H1 (cell line): ENCODE measurements at regions not wholly inside any gene's neighbourhood (a gene's known extent, or its start where the extent isn't known, plus 50 kb on each side); places are given as distances from the start of the nearest gene placed in this dataset.
A peak's percentile ranks its signal among the peaks of the same experiment; 100 is the strongest.

Experiments
- CTCF ChIA-PET: fragments of 300-600 bp; sonication (Branson Sonifier 250); formaldehyde crosslinking; loops from one replicate; lab custom pipeline; 2021; ENCODE audit not compliant: partially characterized antibody; lab: Charles Lee
- POLR2A ChIA-PET: fragments of 300-600 bp; sonication (Branson Sonifier 250); formaldehyde crosslinking; loops from one replicate; lab custom pipeline; 2021; ENCODE audit warnings: inconsistent platforms; ENCODE audit not compliant: partially characterized antibody; lab: Charles Lee
- DNase-seq, 2 experiments: peaks; one replicate each; pipeline versions ENCODE4 v3.0.0 to v3.0.0-alpha.2; 2010 to 2022; ENCODE audit warnings: low spot score in 2 of 2, low read depth in 1 of 2, mixed read lengths in 1 of 2
- FAIRE-seq: peaks from 2 replicates; lab custom pipeline; 2011; peaks lifted over from hg19 to GRCh38; lab: Jason Lieb, UNC
- H2AFZ ChIP-seq: 2 replicates; pipeline ENCODE4 v1.8.1; 2012; ENCODE audit warnings: low read length, inconsistent platforms
- H2AK5ac ChIP-seq: 2 replicates; pipeline ENCODE4 v1.6.1; 2013; ENCODE audit warnings: low read depth, low read length
- H2BK120ac ChIP-seq: replicated peaks from 2 replicates; pipeline ENCODE3; 2013; ENCODE audit warnings: low read depth, low read length, inconsistent platforms
- H2BK12ac ChIP-seq: 2 replicates; pipeline ENCODE4 v1.6.1; 2013; ENCODE audit warnings: low read depth, low read length
- H2BK15ac ChIP-seq: 2 replicates; pipeline ENCODE4 v1.6.1; 2013; ENCODE audit warnings: low read length
- H2BK20ac ChIP-seq: 2 replicates; pipeline ENCODE4 v1.6.1; 2013; ENCODE audit warnings: low read length
- H2BK5ac ChIP-seq: 2 replicates; pipeline ENCODE4 v1.6.1; 2013; ENCODE audit warnings: low read depth, low read length
- H3K14ac ChIP-seq: 2 replicates; pipeline ENCODE4 v1.6.1; 2013; ENCODE audit warnings: inconsistent platforms; ENCODE audit not compliant: insufficient read length
- H3K18ac ChIP-seq: 2 replicates; pipeline ENCODE4 v1.6.1; 2013; ENCODE audit warnings: low read length; ENCODE audit errors: extremely low read depth
- H3K23ac ChIP-seq: 2 replicates; pipeline ENCODE4 v1.6.1; 2013; ENCODE audit warnings: inconsistent platforms; ENCODE audit not compliant: insufficient read length
- H3K23me2 ChIP-seq: 2 replicates; pipeline ENCODE4 v1.6.1; 2013; ENCODE audit warnings: low read depth, low read length
- H3K27ac ChIP-seq: 2 replicates; pipeline ENCODE4 v1.6.1; 2011; ENCODE audit warnings: low read depth, low read length, inconsistent platforms
- H3K27me3 ChIP-seq, 4 experiments: replicated peaks in 1 of 4; 1 replicate in 1 of 4; 2 replicates in 3 of 4; pipeline versions ENCODE4 v1.6.1 to v1.8.1; 2011 to 2013; ENCODE audit warnings: low read length in 3 of 4, mild to moderate bottlenecking in 3 of 4, inconsistent platforms in 2 of 4, mixed read lengths in 2 of 4, moderate library complexity in 1 of 4; ENCODE audit not compliant: control insufficient read depth in 3 of 4, insufficient read depth in 3 of 4; ENCODE audit errors: extremely low read depth in 1 of 4
- H3K36me3 ChIP-seq, 4 experiments: 2 replicates each; pipeline versions ENCODE4 v1.6.1 to v1.8.1; 2011 to 2013; ENCODE audit warnings: mild to moderate bottlenecking in 4 of 4, low read length in 3 of 4, moderate library complexity in 2 of 4, control low read depth in 1 of 4, inconsistent platforms in 1 of 4; ENCODE audit not compliant: insufficient read depth in 4 of 4, control insufficient read depth in 2 of 4
- H3K4ac ChIP-seq: replicated peaks from 2 replicates; pipeline ENCODE3; 2013; ENCODE audit warnings: low read length, low read depth, mixed read lengths, inconsistent platforms; ENCODE audit not compliant: insufficient read length
- H3K4me1 ChIP-seq, 4 experiments: replicated peaks in 1 of 4; 1 replicate in 1 of 4; 2 replicates in 3 of 4; pipeline versions ENCODE4 v1.6.1 to v1.8.1; 2011 to 2013; ENCODE audit warnings: low read length in 3 of 4, inconsistent platforms in 2 of 4, mixed read lengths in 1 of 4; ENCODE audit not compliant: insufficient read depth in 4 of 4, control insufficient read depth in 3 of 4
- H3K4me2 ChIP-seq, 2 experiments: 2 replicates each; pipeline versions ENCODE4 v1.6.1 to v1.8.1; 2011 to 2013; ENCODE audit warnings: low read depth in 2 of 2, low read length in 2 of 2, control low read depth in 1 of 2, inconsistent platforms in 1 of 2, mild to moderate bottlenecking in 1 of 2; ENCODE audit not compliant: insufficient read depth in 1 of 2
- H3K4me3 ChIP-seq, 4 experiments: fragments of 200-600, 300-600 bp in 1 of 4; sonication (generic), shearing (Covaris generic), sonication (Bioruptor Twin) in 1 of 4; 2 replicates each; pipeline versions ENCODE4 v1.5.1 to v1.8.1; 2011 to 2016; ENCODE audit warnings: low read length in 4 of 4, low read depth in 3 of 4, control low read depth in 2 of 4, inconsistent platforms in 2 of 4, mild to moderate bottlenecking in 2 of 4, mixed read lengths in 1 of 4, moderate library complexity in 1 of 4; ENCODE audit not compliant: insufficient read depth in 2 of 4; ENCODE audit errors: extremely low read depth in 1 of 4
- H3K56ac ChIP-seq: replicated peaks from 2 replicates; pipeline ENCODE3; 2013; ENCODE audit warnings: low read depth, mild to moderate bottlenecking, mixed read lengths, low read length, inconsistent platforms; ENCODE audit not compliant: insufficient read length
- H3K79me1 ChIP-seq: 2 replicates; pipeline ENCODE4 v1.6.1; 2013; ENCODE audit warnings: low read depth, low read length, control low read depth
- H3K79me2 ChIP-seq, 2 experiments: 2 replicates each; pipeline versions ENCODE4 v1.6.1 to v1.8.1; 2012 to 2013; ENCODE audit warnings: low read length in 2 of 2, mild to moderate bottlenecking in 2 of 2, inconsistent platforms in 1 of 2; ENCODE audit not compliant: insufficient read depth in 2 of 2, control insufficient read depth in 1 of 2
- H3K9ac ChIP-seq, 4 experiments: replicated peaks in 1 of 4; 1 replicate in 1 of 4; 2 replicates in 3 of 4; pipeline versions ENCODE4 v1.6.1 to v1.8.1; 2011 to 2013; ENCODE audit warnings: low read depth in 3 of 4, low read length in 3 of 4, control low read depth in 2 of 4, mild to moderate bottlenecking in 2 of 4, moderate library complexity in 2 of 4, inconsistent platforms in 1 of 4; ENCODE audit errors: extremely low read depth in 1 of 4
- H3K9me3 ChIP-seq, 2 experiments: 2 replicates each; pipeline versions ENCODE4 v1.6.1 to v1.8.1; 2012 to 2013; ENCODE audit warnings: mild to moderate bottlenecking in 2 of 2, moderate library complexity in 2 of 2, control low read depth in 1 of 2, inconsistent platforms in 1 of 2, low read depth in 1 of 2, low read length in 1 of 2, mixed read lengths in 1 of 2; ENCODE audit not compliant: insufficient read depth in 2 of 2
- H4K20me1 ChIP-seq, 2 experiments: replicated peaks in 1 of 2; 2 replicates each; pipeline versions ENCODE3 to v1.8.1; 2011 to 2013; ENCODE audit warnings: inconsistent platforms in 2 of 2, low read length in 2 of 2, mild to moderate bottlenecking in 1 of 2; ENCODE audit not compliant: insufficient read depth in 2 of 2, control insufficient read depth in 1 of 2
- H4K5ac ChIP-seq: 2 replicates; pipeline ENCODE4 v1.6.1; 2013; ENCODE audit warnings: low read length, low read depth, mixed read lengths, inconsistent platforms; ENCODE audit not compliant: insufficient read length
- H4K8ac ChIP-seq: 2 replicates; pipeline ENCODE4 v1.8.0; 2013; ENCODE audit warnings: mild to moderate bottlenecking, moderate library complexity, low read length, inconsistent platforms; ENCODE audit not compliant: insufficient read depth; ENCODE audit errors: extremely low read depth
- H4K91ac ChIP-seq: replicated peaks from 2 replicates; pipeline ENCODE3; 2013; ENCODE audit warnings: low read length, mixed read lengths, inconsistent platforms; ENCODE audit not compliant: insufficient read length
- CBX8 ChIP-seq: fragments of 300-800, 300-1000 bp; sonication (generic); IDR thresholded peaks from 2 replicates; pipeline ENCODE4 v1.7.1; 2016; ENCODE audit warnings: low read depth, low read length, borderline replicate concordance
- EP300 ChIP-seq, 2 experiments: IDR thresholded peaks; 1 replicate in 1 of 2; 2 replicates in 1 of 2; pipeline ENCODE4 v1.6.1; 2011 to 2012; ENCODE audit warnings: low read depth in 2 of 2, low read length in 2 of 2, mild to moderate bottlenecking in 2 of 2, borderline replicate concordance in 1 of 2, inconsistent platforms in 1 of 2, moderate library complexity in 1 of 2
- FOSL1 ChIP-seq: IDR thresholded peaks from 2 replicates; pipeline ENCODE4 v1.6.1; 2011; ENCODE audit warnings: mild to moderate bottlenecking, low read depth, low read length, moderate library complexity; ENCODE audit not compliant: insufficient read depth
- GABPA ChIP-seq: IDR thresholded peaks from 2 replicates; pipeline ENCODE4 v1.6.1; 2011; ENCODE audit warnings: mild to moderate bottlenecking, low read length, moderate library complexity, borderline replicate concordance; ENCODE audit not compliant: insufficient read depth
- KDM5A ChIP-seq: fragments of 200-600 bp; IDR thresholded peaks from 2 replicates; pipeline ENCODE4 v1.7.1; 2012; ENCODE audit warnings: mild to moderate bottlenecking, low read length, inconsistent platforms, mixed read lengths
- MAFK ChIP-seq: IDR thresholded peaks from 2 replicates; pipeline ENCODE4 v1.6.1; 2012; ENCODE audit warnings: low read depth, mild to moderate bottlenecking, improper control_type of control experiment, low read length
- PHF8 ChIP-seq: fragments of 200-600 bp; sonication (generic); conservative IDR thresholded peaks from 2 replicates; pipeline ENCODE4 v1.7.1; 2012; ENCODE audit warnings: low read depth, mild to moderate bottlenecking, inconsistent platforms, low read length, moderate library complexity
- SRF ChIP-seq: IDR thresholded peaks from 2 replicates; pipeline ENCODE4 v1.6.1; 2011; ENCODE audit warnings: mild to moderate bottlenecking, low read depth, low read length, moderate library complexity
- SUZ12 ChIP-seq: fragments of 200-600 bp; sonication (generic); IDR thresholded peaks from 2 replicates; pipeline ENCODE4 v1.6.1; 2012; ENCODE audit warnings: mild to moderate bottlenecking, inconsistent platforms, low read length, moderate library complexity, mixed read lengths
- WGBS, 2 experiments: shearing (Covaris generic) in 1 of 2; methylation state at CpG; one replicate each; pipeline versions ENCODE4 v1.1.6 to v1.1.7; 2013 to 2015; ENCODE audit warnings: low lambda C conversion rate in 2 of 2, mixed read lengths in 2 of 2, inconsistent platforms in 1 of 2, low coverage in 1 of 2, missing lambda C conversion rate in 1 of 2; ENCODE audit not compliant: insufficient replicate concordance in 2 of 2, insufficient coverage in 1 of 2, insufficient read length in 1 of 2; ENCODE audit errors: extremely low coverage in 1 of 2, missing lambda C conversion rate in 1 of 2; 5-methylcytosine and 5-hydroxymethylcytosine counted together
- TF ChIP-seq, protein P1 (sequence below): IDR thresholded peaks from 2 replicates; pipeline ENCODE4 v1.6.1; 2012; ENCODE audit warnings: low read length, inconsistent platforms

DNA sequence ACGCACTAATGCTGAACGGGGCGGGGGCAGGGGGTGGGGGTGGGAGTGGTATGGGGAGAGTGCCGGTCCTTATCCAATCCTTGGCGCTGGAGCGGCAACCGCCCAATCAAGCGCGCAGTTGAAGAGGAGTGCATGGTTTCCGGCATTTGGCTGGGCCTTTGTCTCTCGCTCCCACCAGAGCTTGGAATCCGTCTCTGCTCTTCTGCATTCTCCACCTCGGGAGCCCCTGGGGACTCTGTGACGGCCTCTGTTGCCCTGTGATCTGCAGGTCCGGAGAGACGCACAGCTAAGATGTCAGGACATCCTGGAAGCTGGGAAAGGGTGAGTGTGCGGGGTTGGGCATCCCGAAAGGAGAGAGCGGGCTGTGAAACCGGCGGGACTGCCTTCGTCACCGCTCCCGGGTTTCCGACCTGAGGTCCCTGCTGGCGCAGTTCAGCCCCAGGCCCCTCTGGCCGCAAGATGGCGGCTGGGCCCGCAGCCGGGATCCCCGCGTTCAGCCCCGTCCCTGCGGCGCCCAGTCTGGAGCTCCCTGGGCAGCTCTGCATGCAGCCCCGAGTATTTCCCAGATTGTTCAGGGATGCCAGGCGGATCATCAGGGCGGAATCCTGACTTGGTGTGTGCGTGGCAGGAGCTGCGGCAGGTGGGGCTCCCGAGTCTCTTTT lies 53.6 kb upstream of the ZNF254 start:
- no peak overlapping the region for H2BK120ac ChIP-seq
- 0% methylated on average over 29 of the region's 41 CpGs; no CpG with 5 or more reads in 1 of the 2 experiments for WGBS, 2 experiments
- peak overlapping the region; percentile 76 to 81 for H3K4me2 ChIP-seq
- no peaks in the 10 kb centered on the region; a peak in 1 of 7 replicates for H3K4me1 ChIP-seq
- peak overlapping the region; percentile 86 for H3K56ac ChIP-seq
- H2BK20ac ChIP-seq: no peak overlapping the region
- peak overlapping the region; percentile 99 for H3K18ac ChIP-seq
- peak overlapping the region; percentile 99; the same call in 1 of the 2 replicates for H4K8ac ChIP-seq
- H3K27me3 ChIP-seq: no peaks in the 10 kb centered on the region
- peak overlapping the region; percentile 96 for H4K5ac ChIP-seq
- peak overlapping the region; percentile 54 for H4K91ac ChIP-seq
- H2BK15ac ChIP-seq: no peak overlapping the region; the same call in 1 of the 2 replicates
- H3K36me3 ChIP-seq: peaks cover 0 to 12% (median 7%) of the 10 kb centered on the region in 4 experiments; a peak in 6 of 8 replicates
- FAIRE-seq: no peak
- H3K4ac ChIP-seq: peak overlapping the region; percentile 78
- peak overlapping the region; percentile 83; the same call in 1 of the 2 replicates for H2AFZ ChIP-seq
- H3K14ac ChIP-seq: no peak overlapping the region
- H4K20me1 ChIP-seq: peaks cover under 1 to 7% of the 10 kb centered on the region in 2 experiments
- peak overlapping the region; percentile 60 for H2BK12ac ChIP-seq
- H3K79me2 ChIP-seq: peaks cover 10 to 48% of the 10 kb centered on the region in 2 experiments
- no peak overlapping the region; the same call in 1 of the 2 replicates for H2AK5ac ChIP-seq
- peak overlapping the region; percentile 85 to 99 (median 96) for H3K9ac ChIP-seq
- ChIA-PET POLR2A (interaction anchor here (0.6 to 2.8 kb wide), 26 partner anchors 10 to 1445 kb away, joined by 3 to 29 read pairs (median 4); partner anchors contain the start of genes ZNF254, ZNF675, ZNF681 and ZNF726), CTCF (interaction anchor here (1.4 kb wide), 1 partner anchor 9 kb away, joined by 4 read pairs; no protein-coding TSS in a partner anchor)
- H3K23ac ChIP-seq: no peak overlapping the region
- DNase-seq: peak; percentile 70 to 84
- H3K9me3 ChIP-seq: no peaks in the 10 kb centered on the region
- peak overlapping the region; percentile 98 for H3K27ac ChIP-seq
- H3K4me3 ChIP-seq: peak overlapping the region; percentile 82 to 95 (median 88)
- H2BK5ac ChIP-seq: peak overlapping the region; percentile 98
- H3K79me1 ChIP-seq: peaks cover 6% of the 10 kb centered on the region
- H3K23me2 ChIP-seq: peaks cover 1% of the 10 kb centered on the region; the same call in 1 of the 2 replicates
- TF ChIP-seq, protein P1, sequence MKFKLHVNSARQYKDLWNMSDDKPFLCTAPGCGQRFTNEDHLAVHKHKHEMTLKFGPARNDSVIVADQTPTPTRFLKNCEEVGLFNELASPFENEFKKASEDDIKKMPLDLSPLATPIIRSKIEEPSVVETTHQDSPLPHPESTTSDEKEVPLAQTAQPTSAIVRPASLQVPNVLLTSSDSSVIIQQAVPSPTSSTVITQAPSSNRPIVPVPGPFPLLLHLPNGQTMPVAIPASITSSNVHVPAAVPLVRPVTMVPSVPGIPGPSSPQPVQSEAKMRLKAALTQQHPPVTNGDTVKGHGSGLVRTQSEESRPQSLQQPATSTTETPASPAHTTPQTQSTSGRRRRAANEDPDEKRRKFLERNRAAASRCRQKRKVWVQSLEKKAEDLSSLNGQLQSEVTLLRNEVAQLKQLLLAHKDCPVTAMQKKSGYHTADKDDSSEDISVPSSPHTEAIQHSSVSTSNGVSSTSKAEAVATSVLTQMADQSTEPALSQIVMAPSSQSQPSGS: no peak
- TF ChIP-seq FOSL1: no peak
- no peak for TF ChIP-seq GABPA
- TF ChIP-seq MAFK: no peak
- no peak for TF ChIP-seq EP300 (IDR thresholded peaks at IDR 0.05; ENCODE audit: borderline replicate concordance in 1 of 2, low read depth in 2 of 2, low read length in 2 of 2)
- no peak for TF ChIP-seq SUZ12
- no peak for TF ChIP-seq KDM5A
- peak; percentile 88 for TF ChIP-seq PHF8
- no peak for TF ChIP-seq CBX8
- TF ChIP-seq SRF: no peak
